ENCODE measurements at regions not wholly inside any gene's neighbourhood (a gene's known extent, or its start where the extent isn't known, plus 50 kb on each side); places are given as distances from the start of the nearest gene placed in this dataset.
"Not testable (repeated sequence)": the region's sequence is repeated elsewhere in the genome, so short reads cannot be mapped to it uniquely, and the experiment has no call there.

DNA sequence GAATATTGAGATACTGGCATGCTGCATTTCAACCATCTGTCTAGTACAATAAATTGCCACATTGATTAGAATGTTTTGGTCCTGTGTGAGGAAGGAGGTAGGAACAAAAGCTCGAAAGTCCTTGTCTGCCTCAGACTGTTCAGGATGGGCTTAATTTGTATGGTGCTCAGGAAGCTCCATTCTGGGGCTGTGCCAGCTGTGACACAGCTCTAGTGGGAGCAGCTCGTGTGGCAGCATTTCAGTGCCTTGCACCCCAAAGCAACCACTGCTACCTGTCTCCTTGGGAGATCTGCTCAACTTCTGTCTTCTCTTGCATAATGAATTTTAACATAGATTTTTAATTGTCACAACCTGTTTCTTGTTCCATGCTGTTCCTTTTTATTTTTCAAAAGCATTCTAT is 144.4 kb upstream of the THUMPD2 start:
- Histone ChIP-seq H3K4me1 (ENCODE audit: insufficient read depth, low read length) (peaks cover 10% of the 10 kb centered on the region), H3K9ac (ENCODE audit: low read length) (no peak overlapping the region), H3K9me3 (ENCODE audit: low read length) (no peaks in the 10 kb centered on the region), H3K36me3 (ENCODE audit: insufficient read depth, low read length) (no peaks in the 10 kb centered on the region), H3K27ac (ENCODE audit: low read depth, low read length) (no peak overlapping the region), H3K4me3 (ENCODE audit: low read depth in 1 of 2, low read length in 2 of 2) (no peak overlapping the region), H3K27me3 (ENCODE audit: control insufficient read depth in 1 of 2, insufficient read depth in 2 of 2, low read length in 2 of 2) (no peaks in the 10 kb centered on the region)

DNA sequence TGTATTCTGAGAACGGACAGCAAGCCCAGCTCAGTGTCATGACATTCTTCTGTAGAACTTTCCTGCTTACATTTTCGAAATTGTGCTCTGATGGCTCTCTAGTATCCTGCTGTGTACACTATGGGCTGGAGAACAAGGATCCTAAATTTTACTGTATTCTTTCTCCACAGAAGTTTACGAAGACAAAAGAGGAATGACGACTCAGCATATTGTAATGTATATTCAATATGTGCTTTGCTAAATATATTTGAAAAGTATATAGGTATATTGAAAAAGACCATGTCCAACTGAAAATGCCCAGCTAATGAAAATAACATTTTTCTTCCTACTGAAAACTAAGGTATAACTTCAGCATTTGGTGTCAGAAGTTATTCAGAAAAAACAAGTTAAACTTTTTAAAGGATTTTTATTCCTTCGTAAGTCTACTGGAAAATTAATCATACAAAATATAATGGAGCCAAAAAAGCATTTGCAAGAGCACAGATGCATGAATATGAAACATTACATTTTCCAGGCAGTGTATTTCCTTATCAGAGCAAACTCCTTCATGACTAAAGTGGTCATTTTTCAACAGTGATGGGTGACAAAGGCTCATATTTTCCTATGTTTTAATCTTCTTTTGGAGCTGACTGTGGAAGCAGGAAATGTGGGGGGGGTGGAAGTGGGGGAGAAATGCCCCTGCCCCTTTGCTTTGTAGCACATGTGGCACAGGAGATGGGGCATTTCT is 143.8 kb upstream of the THUMPD2 start:
- no peaks in the 10 kb centered on the region for H3K27me3 ChIP-seq (ENCODE audit: control insufficient read depth in 1 of 2, insufficient read depth in 2 of 2, low read length in 2 of 2)
- no peak overlapping the region for H3K9ac ChIP-seq (ENCODE audit: low read length)
- no peak overlapping the region for H3K27ac ChIP-seq (ENCODE audit: low read depth, low read length)
- no peak overlapping the region for H3K4me3 ChIP-seq (ENCODE audit: low read depth in 1 of 2, low read length in 2 of 2)
- peaks cover 10% of the 10 kb centered on the region for H3K4me1 ChIP-seq (ENCODE audit: insufficient read depth, low read length)
- no peaks in the 10 kb centered on the region for H3K9me3 ChIP-seq (ENCODE audit: low read length)
- no peaks in the 10 kb centered on the region for H3K36me3 ChIP-seq (ENCODE audit: insufficient read depth, low read length)

DNA sequence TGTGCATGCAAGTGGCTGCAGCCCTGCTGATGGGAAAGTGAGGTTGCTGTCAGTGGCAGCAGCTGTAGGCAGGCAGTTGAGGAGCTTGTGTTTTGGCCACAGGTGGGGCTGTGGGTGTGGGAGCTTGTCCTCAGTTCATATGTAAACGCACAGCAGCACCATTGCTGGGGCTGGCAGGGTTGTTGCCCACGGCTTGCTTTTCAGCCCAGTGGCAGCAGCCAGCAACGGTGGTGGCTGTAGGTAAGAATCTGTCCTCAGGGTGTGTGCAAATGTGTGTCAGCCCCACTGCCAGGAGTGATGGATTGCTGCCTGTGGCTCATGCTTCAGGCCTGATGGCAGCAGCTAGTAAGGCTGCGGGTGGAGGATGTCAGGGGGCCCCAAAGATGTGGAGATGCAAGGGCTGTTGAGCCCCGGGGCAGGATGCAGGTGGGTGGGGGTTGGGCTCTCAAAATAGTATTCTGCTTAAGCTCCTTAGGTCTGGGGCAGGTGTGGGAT is 141.3 kb upstream of the THUMPD2 start:
- no peak overlapping the region for H3K27ac ChIP-seq (ENCODE audit: low read depth, low read length)
- H3K36me3 ChIP-seq (ENCODE audit: insufficient read depth, low read length) = no peaks in the 10 kb centered on the region
- no peaks in the 10 kb centered on the region for H3K9me3 ChIP-seq (ENCODE audit: low read length)
- no peaks in the 10 kb centered on the region for H3K27me3 ChIP-seq (ENCODE audit: control insufficient read depth in 1 of 2, insufficient read depth in 2 of 2, low read length in 2 of 2)
- H3K4me3 ChIP-seq (ENCODE audit: low read depth in 1 of 2, low read length in 2 of 2) = no peak overlapping the region
- no peak overlapping the region for H3K9ac ChIP-seq (ENCODE audit: low read length)
- H3K4me1 ChIP-seq (ENCODE audit: insufficient read depth, low read length) = peaks cover 10% of the 10 kb centered on the region

DNA sequence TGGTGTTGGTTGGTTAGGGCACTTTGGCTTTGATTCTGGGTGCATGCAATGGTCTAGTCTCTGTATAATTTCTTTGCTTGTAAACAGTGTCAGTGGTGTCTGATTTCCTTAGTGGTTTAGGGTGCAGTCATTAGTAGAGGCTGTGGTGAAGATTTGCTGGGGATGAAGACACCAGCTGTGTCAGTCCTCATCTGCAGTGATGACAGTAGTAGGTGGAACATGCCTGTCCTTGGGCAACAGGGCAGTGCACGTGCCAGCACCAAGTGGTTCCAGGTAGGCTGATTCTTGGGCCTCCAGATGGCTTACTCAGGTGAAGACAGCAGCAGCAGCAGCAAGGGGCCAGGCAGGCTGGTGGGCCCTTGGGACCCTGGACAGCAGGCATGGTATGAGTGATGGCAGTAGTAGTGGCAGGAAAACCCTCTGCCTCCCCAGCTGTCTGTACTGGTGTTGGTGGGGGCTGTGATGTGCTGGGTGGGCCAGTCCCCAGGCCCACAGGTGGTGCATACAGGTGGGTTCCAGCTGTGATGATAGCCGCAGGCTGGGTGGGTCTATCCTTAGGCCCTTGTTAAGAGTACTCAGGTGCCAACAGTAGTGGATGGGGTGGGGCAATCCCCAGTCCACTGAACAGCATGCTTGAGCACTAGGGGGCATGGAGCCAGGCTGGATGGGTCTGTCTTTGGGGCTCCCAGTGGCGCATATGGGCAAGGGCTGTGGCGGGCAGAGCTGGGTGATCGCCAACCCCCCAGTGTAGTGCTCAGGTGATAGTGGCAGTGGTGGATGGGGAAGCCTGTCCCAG is 140.7 kb upstream of the THUMPD2 start:
- Histone ChIP-seq H3K4me1 (ENCODE audit: insufficient read depth, low read length) (peaks cover 10% of the 10 kb centered on the region), H3K4me3 (ENCODE audit: low read depth in 1 of 2, low read length in 2 of 2) (no peak overlapping the region), H3K9ac (ENCODE audit: low read length) (no peak overlapping the region), H3K36me3 (ENCODE audit: insufficient read depth, low read length) (no peaks in the 10 kb centered on the region), H3K27ac (ENCODE audit: low read depth, low read length) (no peak overlapping the region), H3K9me3 (ENCODE audit: low read length) (no peaks in the 10 kb centered on the region), H3K27me3 (ENCODE audit: control insufficient read depth in 1 of 2, insufficient read depth in 2 of 2, low read length in 2 of 2) (no peaks in the 10 kb centered on the region)

DNA sequence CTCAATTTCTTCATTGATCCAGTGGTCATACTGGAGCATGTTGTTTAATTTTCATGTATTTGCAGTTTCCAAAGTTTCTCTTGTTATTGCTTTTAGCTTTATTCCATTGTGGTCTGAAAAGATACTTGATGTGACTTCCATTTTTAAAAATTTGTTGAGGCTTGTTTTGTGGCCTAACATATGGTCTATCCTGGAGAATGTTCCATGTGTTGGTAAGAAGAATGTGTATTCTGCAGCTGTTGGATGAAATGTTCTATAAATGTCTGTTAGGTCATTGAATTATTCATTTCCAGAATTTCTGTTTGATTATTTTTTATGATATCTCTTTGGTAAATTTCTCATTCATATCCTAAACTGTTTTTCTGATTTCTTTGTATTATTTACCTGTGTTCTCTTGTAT is 139.8 kb upstream of the THUMPD2 start:
- H3K4me1 ChIP-seq (ENCODE audit: insufficient read depth, low read length) = peaks cover 14% of the 10 kb centered on the region
- H3K9ac ChIP-seq (ENCODE audit: low read length) = no peak overlapping the region
- H3K36me3 ChIP-seq (ENCODE audit: insufficient read depth, low read length) = no peaks in the 10 kb centered on the region
- no peak overlapping the region for H3K27ac ChIP-seq (ENCODE audit: low read depth, low read length)
- no peaks in the 10 kb centered on the region for H3K27me3 ChIP-seq (ENCODE audit: control insufficient read depth in 1 of 2, insufficient read depth in 2 of 2, low read length in 2 of 2)
- H3K9me3 ChIP-seq (ENCODE audit: low read length) = no peaks in the 10 kb centered on the region
- H3K4me3 ChIP-seq (ENCODE audit: low read depth in 1 of 2, low read length in 2 of 2) = no peak overlapping the region

DNA sequence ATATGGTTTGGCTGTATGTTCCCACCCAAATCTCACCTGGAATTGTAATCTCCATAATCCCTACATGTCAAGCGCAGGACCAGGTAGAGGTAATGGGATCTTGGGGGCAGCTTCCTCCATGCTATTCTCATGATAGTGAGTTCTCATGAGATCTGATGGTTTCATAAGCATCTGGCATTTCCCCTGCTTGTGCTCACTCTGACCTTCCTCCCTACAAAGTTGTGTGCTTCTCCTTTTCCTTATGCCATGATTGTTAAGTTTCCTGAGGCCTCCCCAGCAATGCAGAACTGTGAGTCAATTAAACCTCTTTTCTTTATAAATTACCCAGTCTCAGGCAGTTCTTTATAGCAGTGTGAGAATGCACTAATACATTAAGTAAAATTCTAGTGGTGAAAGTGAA is 138.3 kb upstream of the THUMPD2 start:
- H3K27ac ChIP-seq (ENCODE audit: low read depth, low read length); H3K4me3 ChIP-seq (ENCODE audit: low read depth in 1 of 2, low read length in 2 of 2): not testable (repeated sequence)

DNA sequence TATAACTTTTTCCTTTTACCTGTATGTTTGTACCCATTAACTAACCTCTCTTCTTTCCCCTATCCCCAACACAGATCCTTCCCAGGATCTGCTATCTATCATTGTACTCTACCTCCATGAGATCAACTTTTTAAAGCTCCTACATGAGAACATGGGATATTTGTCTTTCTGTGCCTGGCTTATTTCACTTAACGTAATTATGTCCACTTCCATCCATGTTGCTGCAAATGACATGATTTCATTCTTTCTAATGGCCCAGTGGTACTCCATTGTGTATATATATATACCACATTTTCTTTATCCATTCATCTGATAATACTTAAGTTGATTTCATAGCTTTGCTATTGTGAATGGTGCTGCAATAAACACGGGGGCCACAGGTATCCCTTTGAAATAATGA is 135.9 kb upstream of the THUMPD2 start:
- H3K4me1 ChIP-seq (ENCODE audit: insufficient read depth, low read length) = peaks cover 7% of the 10 kb centered on the region
- no peaks in the 10 kb centered on the region for H3K36me3 ChIP-seq (ENCODE audit: insufficient read depth, low read length)
- no peaks in the 10 kb centered on the region for H3K27me3 ChIP-seq (ENCODE audit: control insufficient read depth in 1 of 2, insufficient read depth in 2 of 2, low read length in 2 of 2)
- H3K9ac ChIP-seq (ENCODE audit: low read length) = no peak overlapping the region
- no peak overlapping the region for H3K27ac ChIP-seq (ENCODE audit: low read depth, low read length)
- no peaks in the 10 kb centered on the region for H3K9me3 ChIP-seq (ENCODE audit: low read length)
- H3K4me3 ChIP-seq (ENCODE audit: low read depth in 1 of 2, low read length in 2 of 2) = no peak overlapping the region

More for the DNA sequence above, 138.3 kb upstream of the THUMPD2 start:
- H3K9me3 ChIP-seq (ENCODE audit: low read length); H3K27me3 ChIP-seq (ENCODE audit: control insufficient read depth in 1 of 2, insufficient read depth in 2 of 2, low read length in 2 of 2); H3K36me3 ChIP-seq (ENCODE audit: insufficient read depth, low read length); H3K9ac ChIP-seq (ENCODE audit: low read length): not testable (repeated sequence)
- H3K4me1 ChIP-seq (ENCODE audit: insufficient read depth, low read length) = peaks cover 17% of the 10 kb centered on the region

DNA sequence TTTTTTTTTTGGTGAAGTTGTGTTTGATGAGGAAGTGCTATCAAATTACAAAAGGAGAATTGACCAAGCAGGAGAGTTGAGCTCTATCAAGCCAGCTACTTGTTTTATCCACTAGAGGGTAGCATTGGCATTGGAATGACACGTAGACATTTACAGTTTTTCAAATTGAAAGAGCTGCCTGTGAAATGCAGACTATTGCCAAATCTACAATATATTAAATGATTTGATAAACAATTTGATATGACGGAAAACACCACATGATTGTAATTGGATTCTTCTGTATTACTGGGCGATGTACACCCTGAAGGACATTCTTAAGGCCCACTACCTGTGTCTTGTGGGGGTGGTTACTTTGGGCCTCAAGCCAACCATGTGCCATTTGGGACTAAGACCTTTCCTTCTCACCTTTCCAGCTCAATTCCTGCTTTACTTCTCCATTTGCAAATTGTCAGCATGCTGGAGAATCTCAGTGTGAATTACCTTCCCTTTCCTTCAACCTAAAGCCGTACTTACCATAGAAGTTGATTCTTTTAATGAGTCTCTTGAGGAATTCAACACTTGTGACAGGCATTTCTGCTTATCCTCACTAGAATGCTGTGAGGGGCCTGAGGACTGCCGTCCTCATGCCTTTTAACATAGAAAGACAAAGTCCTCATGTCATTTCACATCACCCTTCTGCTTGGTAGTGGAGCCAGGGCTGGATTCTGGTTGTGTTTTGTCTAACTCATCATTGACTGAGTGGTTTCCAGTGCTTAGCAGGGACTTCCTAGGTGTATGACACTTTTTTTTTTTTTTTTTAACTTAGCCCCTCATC is 134.8 kb upstream of the THUMPD2 start:
- Histone ChIP-seq H3K4me3 (ENCODE audit: low read depth in 1 of 2, low read length in 2 of 2) (no peak overlapping the region), H3K9ac (ENCODE audit: low read length) (no peak overlapping the region), H3K27me3 (ENCODE audit: control insufficient read depth in 1 of 2, insufficient read depth in 2 of 2, low read length in 2 of 2) (no peaks in the 10 kb centered on the region), H3K27ac (ENCODE audit: low read depth, low read length) (no peak overlapping the region), H3K9me3 (ENCODE audit: low read length) (no peaks in the 10 kb centered on the region), H3K4me1 (ENCODE audit: insufficient read depth, low read length) (peaks cover 7% of the 10 kb centered on the region), H3K36me3 (ENCODE audit: insufficient read depth, low read length) (no peaks in the 10 kb centered on the region)

DNA sequence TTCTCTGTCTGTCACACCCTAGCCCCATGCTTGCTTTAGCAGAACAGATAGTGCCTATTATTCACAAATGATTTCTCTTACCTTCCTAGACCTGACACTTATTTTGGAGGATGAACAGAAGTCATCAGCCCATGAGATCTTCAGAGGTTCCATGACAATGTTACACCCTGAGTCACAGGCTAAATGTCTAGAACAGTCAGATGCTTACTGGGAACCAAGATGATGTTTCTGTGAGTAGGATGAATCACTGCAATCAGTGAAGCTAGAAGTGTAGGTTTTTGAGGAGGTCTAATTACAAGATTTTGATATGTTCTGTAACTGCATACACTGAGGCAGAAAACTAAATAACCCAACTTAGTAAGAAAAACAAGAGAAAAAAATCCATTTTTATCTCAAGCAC is 123.0 kb upstream of the THUMPD2 start:
- no peaks in the 10 kb centered on the region for H3K27me3 ChIP-seq (ENCODE audit: control insufficient read depth in 1 of 2, insufficient read depth in 2 of 2, low read length in 2 of 2)
- no peaks in the 10 kb centered on the region for H3K36me3 ChIP-seq (ENCODE audit: insufficient read depth, low read length)
- no peak overlapping the region for H3K9ac ChIP-seq (ENCODE audit: low read length)
- H3K9me3 ChIP-seq (ENCODE audit: low read length) = no peaks in the 10 kb centered on the region
- no peak overlapping the region for H3K4me3 ChIP-seq (ENCODE audit: low read depth in 1 of 2, low read length in 2 of 2)
- no peak overlapping the region for H3K27ac ChIP-seq (ENCODE audit: low read depth, low read length)
- H3K4me1 ChIP-seq (ENCODE audit: insufficient read depth, low read length) = no peaks in the 10 kb centered on the region

DNA sequence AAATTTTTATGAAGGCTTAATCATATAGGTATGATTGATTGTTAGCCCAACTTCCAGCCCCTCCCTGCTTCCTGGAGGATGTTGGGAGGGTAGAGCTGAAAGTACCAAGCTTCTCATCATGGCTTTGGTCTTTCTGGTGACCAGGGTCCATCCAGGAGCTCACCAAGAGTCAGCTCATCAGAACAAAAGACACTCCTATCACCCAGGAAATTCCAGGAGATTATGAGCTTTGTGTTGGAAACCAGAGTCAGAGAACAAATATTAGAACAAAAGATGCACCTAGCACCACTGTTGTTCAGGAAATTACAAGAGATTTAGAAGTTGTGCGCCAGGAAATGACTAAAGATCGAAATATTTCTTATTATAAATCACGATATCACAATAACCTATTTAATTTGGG is 119.9 kb upstream of the THUMPD2 start:
- Histone ChIP-seq H3K4me3 (ENCODE audit: low read depth in 1 of 2, low read length in 2 of 2) (no peak overlapping the region), H3K27me3 (ENCODE audit: control insufficient read depth in 1 of 2, insufficient read depth in 2 of 2, low read length in 2 of 2) (no peaks in the 10 kb centered on the region), H3K9me3 (ENCODE audit: low read length) (no peaks in the 10 kb centered on the region), H3K9ac (ENCODE audit: low read length) (no peak overlapping the region), H3K27ac (ENCODE audit: low read depth, low read length) (no peak overlapping the region), H3K4me1 (ENCODE audit: insufficient read depth, low read length) (no peaks in the 10 kb centered on the region), H3K36me3 (ENCODE audit: insufficient read depth, low read length) (no peaks in the 10 kb centered on the region)

DNA sequence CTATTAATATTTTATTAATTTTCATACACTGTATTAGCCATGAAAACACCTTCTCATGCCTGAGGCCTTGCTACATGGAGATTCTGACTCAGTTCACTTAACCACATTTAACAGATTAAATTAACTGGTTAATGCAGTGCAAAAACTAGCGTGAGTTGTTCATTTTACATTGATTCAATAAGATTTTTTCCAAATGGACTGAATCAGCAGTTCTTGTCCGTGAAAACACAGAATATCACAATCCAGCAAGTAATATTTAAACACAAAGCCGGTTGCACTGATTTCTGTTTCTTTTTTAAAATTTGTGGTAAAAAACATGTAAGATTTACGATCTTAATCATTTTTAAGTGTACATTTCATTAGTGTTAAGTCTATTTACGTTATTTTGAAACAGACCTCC is 118.2 kb upstream of the THUMPD2 start:
- Histone ChIP-seq H3K27ac (ENCODE audit: low read depth, low read length) (no peak overlapping the region), H3K9me3 (ENCODE audit: low read length) (no peaks in the 10 kb centered on the region), H3K4me1 (ENCODE audit: insufficient read depth, low read length) (no peaks in the 10 kb centered on the region), H3K36me3 (ENCODE audit: insufficient read depth, low read length) (no peaks in the 10 kb centered on the region), H3K4me3 (ENCODE audit: low read depth in 1 of 2, low read length in 2 of 2) (no peak overlapping the region), H3K9ac (ENCODE audit: low read length) (no peak overlapping the region), H3K27me3 (ENCODE audit: control insufficient read depth in 1 of 2, insufficient read depth in 2 of 2, low read length in 2 of 2) (no peaks in the 10 kb centered on the region)
